ENCODE measurements at regions not wholly inside any gene's neighbourhood (a gene's known extent, or its start where the extent isn't known, plus 50 kb on each side); places are given as distances from the start of the nearest gene placed in this dataset.

DNA sequence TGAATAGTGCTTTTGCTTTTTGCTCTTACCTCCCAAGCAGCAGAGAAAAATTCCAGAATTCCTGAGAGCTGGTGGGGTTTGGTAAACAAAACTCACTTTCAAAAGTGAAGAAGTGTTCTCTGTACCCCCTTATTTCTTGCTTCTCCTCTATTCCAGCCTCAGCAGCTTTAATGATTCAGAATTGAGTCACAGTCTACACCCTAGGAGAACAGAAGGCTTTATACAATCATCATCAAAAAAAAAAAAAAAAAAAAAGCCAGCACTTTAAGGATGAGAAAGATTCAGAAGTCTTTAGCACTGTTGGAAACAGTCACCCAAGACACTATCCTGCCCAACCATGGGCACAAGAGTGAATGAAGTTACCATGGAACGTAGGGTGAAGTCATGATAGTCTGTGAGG is 1583.1 kb upstream of the PCDH10 start (continued):
- no peak for TF ChIP-seq ZBTB1 (CRISPR knock-in tag; IDR thresholded peaks at IDR 0.05; ENCODE audit: borderline replicate concordance, low read depth)
- TF ChIP-seq PML (IDR thresholded peaks at IDR 0.05; ENCODE audit: low read length), result no peak
- TF ChIP-seq GABPB2 (CRISPR knock-in tag; conservative IDR thresholded peaks at IDR 0.05), result no peak

DNA sequence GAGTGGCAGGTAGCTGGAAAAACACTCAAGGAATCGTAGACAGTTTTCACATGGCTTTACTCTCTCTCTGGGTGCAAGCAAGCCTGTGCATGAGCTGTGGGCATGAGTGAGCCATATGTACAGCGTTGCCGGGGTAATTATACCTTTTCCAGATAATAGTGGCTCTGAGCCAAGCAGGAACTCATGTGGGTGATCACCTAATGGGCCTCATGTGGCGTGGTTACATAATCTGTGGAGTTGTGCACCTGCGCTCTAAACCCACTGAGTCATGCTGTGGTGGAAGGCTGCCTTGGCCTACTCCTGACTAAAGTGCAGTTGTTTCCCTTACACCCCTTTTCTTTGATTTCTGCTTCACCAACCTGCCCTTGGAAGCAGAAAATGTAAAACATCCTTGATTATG is 1564.5 kb upstream of the PCDH10 start:
- Histone ChIP-seq H3K36me3 (ENCODE audit: control insufficient read depth, insufficient read depth, low read length) (no peaks in the 10 kb centered on the region), H3K4me2 (ENCODE audit: insufficient read depth, low read length) (no peak overlapping the region), H3K4me3 (no peak overlapping the region), H3K9me1 (ENCODE audit: control insufficient read depth, insufficient read depth, low read length) (no peaks in the 10 kb centered on the region), H3K9ac (ENCODE audit: insufficient read depth in 1 of 2, low read depth in 2 of 2, low read length in 2 of 2) (no peak overlapping the region), H3K79me2 (ENCODE audit: control insufficient read depth, insufficient read depth, low read length) (no peaks in the 10 kb centered on the region), H2AFZ (ENCODE audit: low read depth, low read length) (no peak overlapping the region), H4K20me1 (replicated peaks; ENCODE audit: control insufficient read depth, insufficient read depth, low read length) (no peaks in the 10 kb centered on the region), H3K27ac (ENCODE audit: extremely low read depth, low read depth, low read length) (no peak overlapping the region), H3K27me3 (ENCODE audit: control insufficient read depth in 2 of 2, insufficient read depth in 2 of 2, low read length in 2 of 2) (no peaks in the 10 kb centered on the region), H3K9me3 (replicated peaks; ENCODE audit: control insufficient read depth, insufficient read depth, low read depth, low read length) (no peaks in the 10 kb centered on the region), H3K4me1 (replicated peaks in 1 of 2; ENCODE audit: control insufficient read depth in 2 of 2, insufficient read depth in 2 of 2, low read length in 2 of 2) (no peaks in the 10 kb centered on the region)
- no TSS peak for BruUV-seq (replicated peaks)
- in situ Hi-C loops (cut with MboI) (no loop called here), intact Hi-C loops (cut with micrococcal nuclease) (no loop called here)
- POLR2A ChIA-PET, result no interaction called here
- DNase-seq (ENCODE audit: extremely low read depth in 1 of 4, low spot score in 3 of 4) (no peak), FAIRE-seq (no peak), ATAC-seq (no peak)
- CTCF ChIA-PET (ENCODE audit: low intra/inter-chr PET ratio), result no interaction called here
- 0% methylated on average over 5 of the region's 5 CpGs for WGBS (ENCODE audit: insufficient coverage, low coverage, missing lambda C conversion rate)
- TF ChIP-seq, protein P1, sequence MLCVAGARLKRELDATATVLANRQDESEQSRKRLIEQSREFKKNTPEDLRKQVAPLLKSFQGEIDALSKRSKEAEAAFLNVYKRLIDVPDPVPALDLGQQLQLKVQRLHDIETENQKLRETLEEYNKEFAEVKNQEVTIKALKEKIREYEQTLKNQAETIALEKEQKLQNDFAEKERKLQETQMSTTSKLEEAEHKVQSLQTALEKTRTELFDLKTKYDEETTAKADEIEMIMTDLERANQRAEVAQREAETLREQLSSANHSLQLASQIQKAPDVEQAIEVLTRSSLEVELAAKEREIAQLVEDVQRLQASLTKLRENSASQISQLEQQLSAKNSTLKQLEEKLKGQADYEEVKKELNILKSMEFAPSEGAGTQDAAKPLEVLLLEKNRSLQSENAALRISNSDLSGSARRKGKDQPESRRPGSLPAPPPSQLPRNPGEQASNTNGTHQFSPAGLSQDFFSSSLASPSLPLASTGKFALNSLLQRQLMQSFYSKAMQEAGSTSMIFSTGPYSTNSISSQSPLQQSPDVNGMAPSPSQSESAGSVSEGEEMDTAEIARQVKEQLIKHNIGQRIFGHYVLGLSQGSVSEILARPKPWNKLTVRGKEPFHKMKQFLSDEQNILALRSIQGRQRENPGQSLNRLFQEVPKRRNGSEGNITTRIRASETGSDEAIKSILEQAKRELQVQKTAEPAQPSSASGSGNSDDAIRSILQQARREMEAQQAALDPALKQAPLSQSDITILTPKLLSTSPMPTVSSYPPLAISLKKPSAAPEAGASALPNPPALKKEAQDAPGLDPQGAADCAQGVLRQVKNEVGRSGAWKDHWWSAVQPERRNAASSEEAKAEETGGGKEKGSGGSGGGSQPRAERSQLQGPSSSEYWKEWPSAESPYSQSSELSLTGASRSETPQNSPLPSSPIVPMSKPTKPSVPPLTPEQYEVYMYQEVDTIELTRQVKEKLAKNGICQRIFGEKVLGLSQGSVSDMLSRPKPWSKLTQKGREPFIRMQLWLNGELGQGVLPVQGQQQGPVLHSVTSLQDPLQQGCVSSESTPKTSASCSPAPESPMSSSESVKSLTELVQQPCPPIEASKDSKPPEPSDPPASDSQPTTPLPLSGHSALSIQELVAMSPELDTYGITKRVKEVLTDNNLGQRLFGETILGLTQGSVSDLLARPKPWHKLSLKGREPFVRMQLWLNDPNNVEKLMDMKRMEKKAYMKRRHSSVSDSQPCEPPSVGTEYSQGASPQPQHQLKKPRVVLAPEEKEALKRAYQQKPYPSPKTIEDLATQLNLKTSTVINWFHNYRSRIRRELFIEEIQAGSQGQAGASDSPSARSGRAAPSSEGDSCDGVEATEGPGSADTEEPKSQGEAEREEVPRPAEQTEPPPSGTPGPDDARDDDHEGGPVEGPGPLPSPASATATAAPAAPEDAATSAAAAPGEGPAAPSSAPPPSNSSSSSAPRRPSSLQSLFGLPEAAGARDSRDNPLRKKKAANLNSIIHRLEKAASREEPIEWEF (CRISPR knock-in tag; IDR thresholded peaks at IDR 0.05), result no peak
- TF ChIP-seq ERF (CRISPR knock-in tag; IDR thresholded peaks at IDR 0.05) (no peak), TCF7L2 (IDR thresholded peaks at IDR 0.05; ENCODE audit: low read depth, low read length) (no peak), HDAC1 (IDR thresholded peaks at IDR 0.05) (no peak), CREB1 (IDR thresholded peaks at IDR 0.05) (no peak), CREB1 (CRISPR knock-in tag; IDR thresholded peaks at IDR 0.05) (no peak), HDGF (IDR thresholded peaks at IDR 0.05) (no peak), SIRT6 (IDR thresholded peaks at IDR 0.05; ENCODE audit: low read depth, low read length) (no peak), TEAD2 (tag; IDR thresholded peaks at IDR 0.05) (no peak), NCOR1 (IDR thresholded peaks at IDR 0.05) (no peak), ZBTB9 (CRISPR knock-in tag; IDR thresholded peaks at IDR 0.05) (no peak), THRA (IDR thresholded peaks at IDR 0.05) (no peak), NR4A1 (CRISPR knock-in tag; IDR thresholded peaks at IDR 0.05) (no peak), NR4A1 (tag; IDR thresholded peaks at IDR 0.05) (no peak), MBD2 (IDR thresholded peaks at IDR 0.05; ENCODE audit: borderline replicate concordance, low read depth) (no peak)
